ENCODE measurements at regions not wholly inside any gene's neighbourhood (a gene's known extent, or its start where the extent isn't known, plus 50 kb on each side); places are given as distances from the start of the nearest gene placed in this dataset.
"Not testable (repeated sequence)": the region's sequence is repeated elsewhere in the genome, so short reads cannot be mapped to it uniquely, and the experiment has no call there.

- Histone ChIP-seq H3K4me1 (ENCODE audit: insufficient read depth, low read length) (no peaks in the 10 kb centered on the region), H3K27ac (ENCODE audit: low read depth, low read length) (no peak overlapping the region)
These were observed 279.6 kb downstream of the CYRIA start for GRCh38 chr2:16386031-16386430.

GRCh38 chr2:16385341-16385740, 280.3 kb downstream of the CYRIA start:
- H3K27ac ChIP-seq (ENCODE audit: low read depth, low read length) = no peak overlapping the region
- H3K4me3 ChIP-seq (ENCODE audit: low read depth in 1 of 2, low read length in 2 of 2) = no peak overlapping the region
- no peaks in the 10 kb centered on the region for H3K27me3 ChIP-seq (ENCODE audit: control insufficient read depth in 1 of 2, insufficient read depth in 2 of 2, low read length in 2 of 2)
- no peak overlapping the region for H3K9ac ChIP-seq (ENCODE audit: low read length)
- no peaks in the 10 kb centered on the region for H3K4me1 ChIP-seq (ENCODE audit: insufficient read depth, low read length)
- no peaks in the 10 kb centered on the region for H3K9me3 ChIP-seq (ENCODE audit: low read length)
- H3K36me3 ChIP-seq (ENCODE audit: insufficient read depth, low read length) = no peaks in the 10 kb centered on the region

More at GRCh38 chr2:16386031-16386430, 279.6 kb downstream of the CYRIA start:
- Histone ChIP-seq H3K36me3 (ENCODE audit: insufficient read depth, low read length) (no peaks in the 10 kb centered on the region), H3K9ac (ENCODE audit: low read length) (no peak overlapping the region), H3K4me3 (ENCODE audit: low read depth in 1 of 2, low read length in 2 of 2) (no peak overlapping the region), H3K9me3 (ENCODE audit: low read length) (no peaks in the 10 kb centered on the region), H3K27me3 (ENCODE audit: control insufficient read depth in 1 of 2, insufficient read depth in 2 of 2, low read length in 2 of 2) (no peaks in the 10 kb centered on the region)

GRCh38 chr2:16383411-16383810, 282.2 kb downstream of the CYRIA start:
- no peak overlapping the region for H3K27ac ChIP-seq (ENCODE audit: low read depth, low read length)
- H3K4me1 ChIP-seq (ENCODE audit: insufficient read depth, low read length) = no peaks in the 10 kb centered on the region
- H3K4me3 ChIP-seq (ENCODE audit: low read depth in 1 of 2, low read length in 2 of 2) = no peak overlapping the region
- H3K9ac ChIP-seq (ENCODE audit: low read length) = no peak overlapping the region
- no peaks in the 10 kb centered on the region for H3K36me3 ChIP-seq (ENCODE audit: insufficient read depth, low read length)
- no peaks in the 10 kb centered on the region for H3K9me3 ChIP-seq (ENCODE audit: low read length)
- no peaks in the 10 kb centered on the region for H3K27me3 ChIP-seq (ENCODE audit: control insufficient read depth in 1 of 2, insufficient read depth in 2 of 2, low read length in 2 of 2)

GRCh38 chr2:16382451-16382850, 283.2 kb downstream of the CYRIA start:
- H3K4me1 ChIP-seq (ENCODE audit: insufficient read depth, low read length) = no peaks in the 10 kb centered on the region
- no peak overlapping the region for H3K9ac ChIP-seq (ENCODE audit: low read length)
- no peak overlapping the region for H3K27ac ChIP-seq (ENCODE audit: low read depth, low read length)
- H3K36me3 ChIP-seq (ENCODE audit: insufficient read depth, low read length) = no peaks in the 10 kb centered on the region
- H3K9me3 ChIP-seq (ENCODE audit: low read length) = no peaks in the 10 kb centered on the region
- H3K27me3 ChIP-seq (ENCODE audit: control insufficient read depth in 1 of 2, insufficient read depth in 2 of 2, low read length in 2 of 2) = no peaks in the 10 kb centered on the region
- H3K4me3 ChIP-seq (ENCODE audit: low read depth in 1 of 2, low read length in 2 of 2) = no peak overlapping the region

GRCh38 chr2:16381511-16381910, 284.1 kb downstream of the CYRIA start:
- Histone ChIP-seq H3K9me3 (ENCODE audit: low read length) (no peaks in the 10 kb centered on the region), H3K27ac (ENCODE audit: low read depth, low read length) (no peak overlapping the region), H3K4me1 (ENCODE audit: insufficient read depth, low read length) (no peaks in the 10 kb centered on the region), H3K27me3 (ENCODE audit: control insufficient read depth in 1 of 2, insufficient read depth in 2 of 2, low read length in 2 of 2) (no peaks in the 10 kb centered on the region), H3K4me3 (ENCODE audit: low read depth in 1 of 2, low read length in 2 of 2) (no peak overlapping the region), H3K36me3 (ENCODE audit: insufficient read depth, low read length) (no peaks in the 10 kb centered on the region), H3K9ac (ENCODE audit: low read length) (no peak overlapping the region)

- H3K27ac ChIP-seq (ENCODE audit: low read depth, low read length); H3K9ac ChIP-seq (ENCODE audit: low read length); H3K4me3 ChIP-seq (ENCODE audit: low read depth in 1 of 2, low read length in 2 of 2); H3K36me3 ChIP-seq (ENCODE audit: insufficient read depth, low read length); H3K9me3 ChIP-seq (ENCODE audit: low read length); H3K27me3 ChIP-seq (ENCODE audit: control insufficient read depth in 1 of 2, insufficient read depth in 2 of 2, low read length in 2 of 2); H3K4me1 ChIP-seq (ENCODE audit: insufficient read depth, low read length): not testable (repeated sequence)
These were observed 285.7 kb downstream of the CYRIA start for GRCh38 chr2:16379901-16380300.

- not testable (repeated sequence) for H3K4me1 ChIP-seq (ENCODE audit: insufficient read depth, low read length); H3K9me3 ChIP-seq (ENCODE audit: low read length); H3K36me3 ChIP-seq (ENCODE audit: insufficient read depth, low read length); H3K9ac ChIP-seq (ENCODE audit: low read length); H3K27me3 ChIP-seq (ENCODE audit: control insufficient read depth in 1 of 2, insufficient read depth in 2 of 2, low read length in 2 of 2); H3K27ac ChIP-seq (ENCODE audit: low read depth, low read length); H3K4me3 ChIP-seq (ENCODE audit: low read depth in 1 of 2, low read length in 2 of 2)
These were observed 286.6 kb downstream of the CYRIA start for GRCh38 chr2:16379061-16379460.

- Histone ChIP-seq H3K36me3 (ENCODE audit: insufficient read depth, low read length) (no peaks in the 10 kb centered on the region), H3K27me3 (ENCODE audit: control insufficient read depth in 1 of 2, insufficient read depth in 2 of 2, low read length in 2 of 2) (no peaks in the 10 kb centered on the region), H3K27ac (ENCODE audit: low read depth, low read length) (no peak overlapping the region), H3K9me3 (ENCODE audit: low read length) (no peaks in the 10 kb centered on the region), H3K4me3 (ENCODE audit: low read depth in 1 of 2, low read length in 2 of 2) (no peak overlapping the region), H3K4me1 (ENCODE audit: insufficient read depth, low read length) (no peaks in the 10 kb centered on the region), H3K9ac (ENCODE audit: low read length) (no peak overlapping the region)
These were observed 287.6 kb downstream of the CYRIA start for GRCh38 chr2:16378031-16378430.

- Histone ChIP-seq H3K4me1 (ENCODE audit: insufficient read depth, low read length) (no peaks in the 10 kb centered on the region), H3K27me3 (ENCODE audit: control insufficient read depth in 1 of 2, insufficient read depth in 2 of 2, low read length in 2 of 2) (no peaks in the 10 kb centered on the region), H3K9me3 (ENCODE audit: low read length) (no peaks in the 10 kb centered on the region), H3K4me3 (ENCODE audit: low read depth in 1 of 2, low read length in 2 of 2) (no peak overlapping the region), H3K9ac (ENCODE audit: low read length) (no peak overlapping the region), H3K36me3 (ENCODE audit: insufficient read depth, low read length) (no peaks in the 10 kb centered on the region), H3K27ac (ENCODE audit: low read depth, low read length) (no peak overlapping the region)
These were observed 289.7 kb downstream of the CYRIA start for GRCh38 chr2:16375981-16376380.

- Histone ChIP-seq H3K36me3 (ENCODE audit: insufficient read depth, low read length) (no peaks in the 10 kb centered on the region), H3K27ac (ENCODE audit: low read depth, low read length) (no peak overlapping the region), H3K9me3 (ENCODE audit: low read length) (no peaks in the 10 kb centered on the region), H3K4me3 (ENCODE audit: low read depth in 1 of 2, low read length in 2 of 2) (no peak overlapping the region), H3K27me3 (ENCODE audit: control insufficient read depth in 1 of 2, insufficient read depth in 2 of 2, low read length in 2 of 2) (no peaks in the 10 kb centered on the region), H3K4me1 (ENCODE audit: insufficient read depth, low read length) (no peaks in the 10 kb centered on the region), H3K9ac (ENCODE audit: low read length) (no peak overlapping the region)
These were observed 290.3 kb downstream of the CYRIA start for GRCh38 chr2:16375351-16375750.

- Histone ChIP-seq H3K9me3 (ENCODE audit: low read length) (no peaks in the 10 kb centered on the region), H3K36me3 (ENCODE audit: insufficient read depth, low read length) (no peaks in the 10 kb centered on the region), H3K4me1 (ENCODE audit: insufficient read depth, low read length) (no peaks in the 10 kb centered on the region), H3K27ac (ENCODE audit: low read depth, low read length) (no peak overlapping the region), H3K27me3 (ENCODE audit: control insufficient read depth in 1 of 2, insufficient read depth in 2 of 2, low read length in 2 of 2) (no peaks in the 10 kb centered on the region), H3K9ac (ENCODE audit: low read length) (no peak overlapping the region), H3K4me3 (ENCODE audit: low read depth in 1 of 2, low read length in 2 of 2) (no peak overlapping the region)
These were observed 291.0 kb downstream of the CYRIA start for GRCh38 chr2:16374671-16375070.

GRCh38 chr2:16373341-16373740, 292.3 kb downstream of the CYRIA start:
- no peaks in the 10 kb centered on the region for H3K36me3 ChIP-seq (ENCODE audit: insufficient read depth, low read length)
- H3K27me3 ChIP-seq (ENCODE audit: control insufficient read depth in 1 of 2, insufficient read depth in 2 of 2, low read length in 2 of 2) = no peaks in the 10 kb centered on the region
- H3K9me3 ChIP-seq (ENCODE audit: low read length) = no peaks in the 10 kb centered on the region
- no peak overlapping the region for H3K9ac ChIP-seq (ENCODE audit: low read length)
- H3K27ac ChIP-seq (ENCODE audit: low read depth, low read length) = no peak overlapping the region
- no peaks in the 10 kb centered on the region for H3K4me1 ChIP-seq (ENCODE audit: insufficient read depth, low read length)
- H3K4me3 ChIP-seq (ENCODE audit: low read depth in 1 of 2, low read length in 2 of 2) = no peak overlapping the region
